MM.1S (cell line): ENCODE measurements at regions not wholly inside any gene's neighbourhood (a gene's known extent, or its start where the extent isn't known, plus 50 kb on each side); places are given as distances from the start of the nearest gene placed in this dataset.

Experiments used
- CTCF ChIP-seq: fragments of 300-600 bp; sonication (generic); IDR thresholded peaks from 2 replicates; pipeline ENCODE4 v1.5.1; 2016; ENCODE audit warnings: antibody characterized with exemption, low read length, mixed read lengths
- EZH2 ChIP-seq: fragments of 300-600 bp; sonication (generic); optimal IDR thresholded peaks from 2 replicates; pipeline ENCODE3; 2017; ENCODE audit warnings: low read depth, mild to moderate bottlenecking, antibody characterized with exemption, low read length, mixed read lengths
- EZH2phosphoT487 ChIP-seq: fragments of 300-600 bp; sonication (generic); IDR thresholded peaks from 2 replicates; pipeline ENCODE4 v1.6.1; 2018; ENCODE audit warnings: antibody characterized with exemption, low read length

GRCh38 chr3:106326941-106327695 is 458.3 kb upstream of the CBLB start:
- no peak for TF ChIP-seq CTCF
- no peak for TF ChIP-seq EZH2
- no peak for TF ChIP-seq EZH2phosphoT487
